Bronchial epithelial cell (primary cell): ENCODE measurements at regions not wholly inside any gene's neighbourhood (a gene's known extent, or its start where the extent isn't known, plus 50 kb on each side); places are given as distances from the start of the nearest gene placed in this dataset.

Experiments
- DNase-seq: peaks from one replicate; pipeline ENCODE4 v3.0.0-alpha.2; 2010; ENCODE audit warnings: low read depth
- FAIRE-seq: peaks from 2 replicates; lab custom pipeline; 2011; peaks lifted over from hg19 to GRCh38; lab: Jason Lieb, UNC
- H3K27me3 ChIP-seq: 2 replicates; pipeline ENCODE4 v1.5.1; 2011; ENCODE audit warnings: low read length; ENCODE audit not compliant: control insufficient read depth, insufficient read depth
- H3K36me3 ChIP-seq: 2 replicates; pipeline ENCODE4 v1.5.1; 2011; ENCODE audit warnings: low read length; ENCODE audit not compliant: control insufficient read depth, insufficient read depth
- H3K4me3 ChIP-seq: 2 replicates; pipeline ENCODE4 v1.5.1; 2011; ENCODE audit warnings: mild to moderate bottlenecking, low read depth, low read length, control low read depth
- CTCF ChIP-seq: IDR thresholded peaks from 2 replicates; pipeline ENCODE4 v1.5.1; 2011; ENCODE audit warnings: mild to moderate bottlenecking, moderate library complexity, low read length, control low read depth, inconsistent platforms; ENCODE audit not compliant: insufficient read depth, severe bottlenecking

- DNase-seq (no peak), FAIRE-seq (no peak)
- no peak overlapping the region for H3K4me3 ChIP-seq
- H3K36me3 ChIP-seq = no peaks in the 10 kb centered on the region
- no peak for TF ChIP-seq CTCF
- H3K27me3 ChIP-seq = peaks cover 7% of the 10 kb centered on the region
Observed at GRCh38 chr1:29687601-29688244, 451.4 kb downstream of the PTPRU start.

- DNase-seq (no peak), FAIRE-seq (no peak)
- no peak overlapping the region for H3K4me3 ChIP-seq
- peaks cover 7% of the 10 kb centered on the region for H3K27me3 ChIP-seq
- H3K36me3 ChIP-seq = no peaks in the 10 kb centered on the region
- TF ChIP-seq CTCF = no peak
Observed at GRCh38 chr1:29687166-29687565, 450.8 kb downstream of the PTPRU start.

- DNase-seq (no peak), FAIRE-seq (no peak)
- no peak for TF ChIP-seq CTCF
- no peaks in the 10 kb centered on the region for H3K36me3 ChIP-seq
- peaks cover 7% of the 10 kb centered on the region for H3K27me3 ChIP-seq
- H3K4me3 ChIP-seq = no peak overlapping the region
Observed at GRCh38 chr1:29686012-29686930, 449.9 kb downstream of the PTPRU start.

GRCh38 chr1:29685387-29685786, 449.1 kb downstream of the PTPRU start:
- no peak for FAIRE-seq
- no peaks in the 10 kb centered on the region for H3K36me3 ChIP-seq
- no peak overlapping the region for H3K4me3 ChIP-seq
- TF ChIP-seq CTCF = no peak
- DNase-seq = no peak
- peaks cover 2% of the 10 kb centered on the region for H3K27me3 ChIP-seq

- Histone ChIP-seq H3K36me3 (no peaks in the 10 kb centered on the region), H3K27me3 (no peaks in the 10 kb centered on the region), H3K4me3 (no peak overlapping the region)
- TF ChIP-seq CTCF = no peak
- FAIRE-seq (no peak), DNase-seq (no peak)
Observed at GRCh38 chr1:29684141-29684540, 447.8 kb downstream of the PTPRU start.
